ENCODE measurements at regions not wholly inside any gene's neighbourhood (a gene's known extent, or its start where the extent isn't known, plus 50 kb on each side); places are given as distances from the start of the nearest gene placed in this dataset.

GRCh38 chr3:148625095-148625736 is 72.5 kb upstream of the AGTR1 start:
- TF ChIP-seq POLR2A (IDR thresholded peaks at IDR 0.05; ENCODE audit: low read depth, low read length) (no peak), TAF1 (IDR thresholded peaks at IDR 0.05; ENCODE audit: low read depth, low read length) (no peak), POLR2AphosphoS5 (IDR thresholded peaks at IDR 0.05; ENCODE audit: low read depth, low read length) (no peak), POU2F2 (IDR thresholded peaks at IDR 0.05; ENCODE audit: low read depth, low read length) (no peak), PAX5 (IDR thresholded peaks at IDR 0.05; ENCODE audit: insufficient read depth, low read length, severe bottlenecking) (no peak)

Measured in GM12891 (cell line).